Upper lobe of left lung (tissue), 6 donors: ENCODE measurements at regions not wholly inside any gene's neighbourhood (a gene's known extent, or its start where the extent isn't known, plus 50 kb on each side); places are given as distances from the start of the nearest gene placed in this dataset.

Source experiments
- ATAC-seq, 2 donors: fragments of 200-7000 bp; cut with Tn5 transposase; one replicate each; pipeline ENCODE4 v1.9.1; 2022; ENCODE audit warnings: mild to moderate bottlenecking in 2 of 2, moderate library complexity in 2 of 2; ENCODE audit not compliant: low FRiP score in 2 of 2
- DNase-seq, 2 donors: peaks; one replicate each; pipeline ENCODE4 v3.0.0-alpha.2; 2019 to 2020
- H3K27ac ChIP-seq, 4 donors: fragments of 200-600 bp; sonication (generic); one replicate each; pipeline ENCODE4 v1.5.1; 2016 to 2019
- H3K27me3 ChIP-seq, 4 donors: fragments of 200-600 bp; sonication (generic); one replicate each; pipeline ENCODE4 v1.5.1; 2017 to 2019
- H3K36me3 ChIP-seq, 4 donors: fragments of 200-600 bp; sonication (generic); one replicate each; pipeline ENCODE4 v1.5.1; 2016 to 2019
- H3K4me1 ChIP-seq, 4 donors: fragments of 200-600 bp; sonication (generic); one replicate each; pipeline ENCODE4 v1.5.1; 2018 to 2019
- H3K4me3 ChIP-seq, 4 donors: fragments of 200-600 bp; sonication (generic); one replicate each; pipeline ENCODE4 v1.5.1; 2017 to 2019; ENCODE audit warnings: mild to moderate bottlenecking in 2 of 4, moderate library complexity in 1 of 4
- H3K9me3 ChIP-seq, 4 donors: fragments of 200-600 bp; sonication (generic); one replicate each; pipeline ENCODE4 v1.5.1; 2018 to 2019
- CTCF ChIP-seq, 6 experiments: fragments of 450-650 bp in 4 of 6; fragments of 200-600 bp in 2 of 6; sonication (generic) in 2 of 6; IDR thresholded peaks; one replicate each; pipeline ENCODE4 v1.5.1; 2016 to 2019; ENCODE audit warnings: antibody characterized with exemption in 6 of 6
- EP300 ChIP-seq, 4 donors: sonication (generic); formaldehyde crosslinking; IDR thresholded peaks; one replicate each; pipeline ENCODE4 v1.5.1; 2017; ENCODE audit warnings: antibody characterized with exemption in 4 of 4, control low read depth in 2 of 4
- POLR2A ChIP-seq, 4 donors: fragments of 450-650 bp; IDR thresholded peaks; one replicate each; pipeline ENCODE4 v1.5.1; 2016 to 2017; ENCODE audit warnings: antibody characterized with exemption in 4 of 4, mild to moderate bottlenecking in 2 of 4
- POLR2AphosphoS5 ChIP-seq, 2 donors: sonication (generic); formaldehyde crosslinking; IDR thresholded peaks; one replicate each; pipeline ENCODE4 v1.5.1; 2017; ENCODE audit warnings: antibody characterized with exemption in 2 of 2
- WGBS, 2 donors: methylation state at CpG; one replicate each; pipeline ENCODE4 v1.1.5; 2017 to 2018; 5-methylcytosine and 5-hydroxymethylcytosine counted together
- donor health status: DM: no; HTN: no; CAD: no; lungs with moderate emphysema.
- donor health status: DM: no; HTN: yes; CAD: no; lungs with severe emphysema.

GRCh38 chr10:128940081-128940480 is 527.0 kb upstream of the MGMT start:
- no peaks in the 10 kb centered on the region for H3K4me1 ChIP-seq
- H3K4me3 ChIP-seq: no peak overlapping the region
- no peak overlapping the region for H3K27ac ChIP-seq
- TF ChIP-seq EP300 (IDR thresholded peaks at IDR 0.05) (no peak), POLR2AphosphoS5 (IDR thresholded peaks at IDR 0.05) (no peak), POLR2A (IDR thresholded peaks at IDR 0.05) (no peak), CTCF (IDR thresholded peaks at IDR 0.05) (no peak)
- no peak for DNase-seq
- H3K27me3 ChIP-seq: no peaks in the 10 kb centered on the region
- ATAC-seq: no peak
- 82 to 86% methylated on average over 5 of the region's 5 CpGs for whole genome bisulfite sequencing, 2 donors
- no peaks in the 10 kb centered on the region for H3K36me3 ChIP-seq
- no peaks in the 10 kb centered on the region for H3K9me3 ChIP-seq

DNA sequence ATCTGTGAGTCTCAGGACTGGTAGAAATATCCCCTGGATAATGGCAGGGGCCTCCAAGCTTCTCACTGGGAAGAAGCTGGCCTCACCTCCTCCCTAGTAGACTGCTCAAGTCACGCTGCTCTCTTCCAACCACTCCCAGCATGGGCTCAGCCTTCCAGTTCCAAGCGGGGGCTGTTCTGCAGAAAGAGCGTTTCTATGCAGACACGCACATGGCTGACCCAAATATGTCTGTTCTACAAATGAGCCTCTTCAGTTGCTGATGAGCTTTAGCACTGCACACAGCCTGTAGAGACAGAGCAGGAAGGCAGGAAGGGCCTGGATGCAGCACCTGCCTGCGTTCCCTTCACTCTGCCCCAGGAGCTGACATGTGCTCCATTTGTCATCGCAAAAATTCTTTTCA is 523.9 kb upstream of the MGMT start:
- DNase-seq: no peak
- 85 to 88% methylated on average over 6 of the region's 6 CpGs for WGBS, 2 donors
- ATAC-seq: no peak

DNA sequence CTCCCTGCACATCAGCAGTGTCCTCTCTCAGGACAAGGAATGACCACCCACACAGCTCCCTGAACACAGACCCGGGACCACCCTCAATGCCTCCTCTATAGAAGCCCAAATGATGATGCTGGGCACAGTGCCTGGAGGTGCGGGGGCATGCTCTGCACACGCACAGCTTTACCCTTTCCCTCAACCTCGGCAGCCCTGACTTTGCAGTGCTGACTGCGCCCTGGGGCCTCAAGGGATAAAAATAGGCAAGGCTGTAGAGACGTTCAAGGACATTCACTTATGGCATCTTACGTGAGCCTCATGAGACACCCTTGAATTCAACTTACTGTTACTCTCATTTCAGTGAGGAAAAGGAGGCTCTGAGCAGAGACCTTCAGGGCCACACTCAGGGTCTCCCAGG is 521.6 kb upstream of the MGMT start:
- DNase-seq (no peak), ATAC-seq (no peak)
- Histone ChIP-seq H3K27ac (no peak overlapping the region), H3K9me3 (peaks cover 0 to 4% (median 0%) of the 10 kb centered on the region in 4 donors), H3K27me3 (no peaks in the 10 kb centered on the region), H3K4me3 (no peak overlapping the region), H3K4me1 (no peaks in the 10 kb centered on the region), H3K36me3 (no peaks in the 10 kb centered on the region)
- TF ChIP-seq EP300 (IDR thresholded peaks at IDR 0.05): no peak
- no peak for TF ChIP-seq POLR2A (IDR thresholded peaks at IDR 0.05)
- TF ChIP-seq POLR2AphosphoS5 (IDR thresholded peaks at IDR 0.05): no peak
- no peak for TF ChIP-seq CTCF (IDR thresholded peaks at IDR 0.05)
- WGBS, 2 donors: 81 to 84% methylated on average over 6 to 7 of the region's 7 CpGs

More for the DNA sequence above, 523.9 kb upstream of the MGMT start:
- TF ChIP-seq POLR2A (IDR thresholded peaks at IDR 0.05) (no peak), CTCF (IDR thresholded peaks at IDR 0.05) (no peak), EP300 (IDR thresholded peaks at IDR 0.05) (no peak), POLR2AphosphoS5 (IDR thresholded peaks at IDR 0.05) (no peak)
- H3K27ac ChIP-seq: no peak overlapping the region
- no peaks in the 10 kb centered on the region for H3K4me1 ChIP-seq
- H3K9me3 ChIP-seq: peaks cover 0 to 4% (median 0%) of the 10 kb centered on the region in 4 donors
- no peaks in the 10 kb centered on the region for H3K27me3 ChIP-seq
- no peaks in the 10 kb centered on the region for H3K36me3 ChIP-seq
- no peak overlapping the region for H3K4me3 ChIP-seq

- DNase-seq: no peak
- TF ChIP-seq POLR2AphosphoS5 (IDR thresholded peaks at IDR 0.05): no peak
- no peak for TF ChIP-seq CTCF (IDR thresholded peaks at IDR 0.05)
- no peak for TF ChIP-seq POLR2A (IDR thresholded peaks at IDR 0.05)
- TF ChIP-seq EP300 (IDR thresholded peaks at IDR 0.05): no peak
These were observed 516.7 kb upstream of the MGMT start for GRCh38 chr10:128950159-128950915.

DNA sequence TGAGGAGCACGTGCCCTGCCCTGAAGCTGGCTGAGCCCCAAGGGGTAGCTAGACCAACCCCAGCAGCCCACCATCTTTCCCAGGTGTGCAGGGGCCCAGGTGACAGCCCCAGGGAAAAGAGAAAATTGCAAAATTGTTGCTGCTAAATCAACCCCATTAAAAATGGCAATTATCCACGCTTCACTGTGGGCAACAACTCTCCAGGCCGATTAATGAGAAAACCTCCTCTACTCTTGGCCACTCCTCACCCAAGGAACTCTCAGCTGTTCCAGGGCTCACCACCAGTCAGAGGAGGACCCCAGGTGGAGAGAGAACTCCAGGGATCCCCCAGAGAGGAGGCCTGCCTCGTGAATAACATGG is 516.1 kb upstream of the MGMT start:
- no peak for ATAC-seq
- H3K36me3 ChIP-seq: no peaks in the 10 kb centered on the region

More at GRCh38 chr10:128950159-128950915, 516.7 kb upstream of the MGMT start:
- WGBS, 2 donors: 88 to 91% methylated on average over 12 to 18 of the region's 18 CpGs
- Histone ChIP-seq H3K9me3 (peaks cover 0 to 4% (median 0%) of the 10 kb centered on the region in 4 donors), H3K36me3 (no peaks in the 10 kb centered on the region), H3K4me1 (no peaks in the 10 kb centered on the region), H3K27ac (no peak overlapping the region), H3K4me3 (no peak overlapping the region), H3K27me3 (no peaks in the 10 kb centered on the region)
- no peak for ATAC-seq

More for the DNA sequence above, 516.1 kb upstream of the MGMT start:
- TF ChIP-seq POLR2AphosphoS5 (IDR thresholded peaks at IDR 0.05) (no peak), EP300 (IDR thresholded peaks at IDR 0.05) (no peak), POLR2A (IDR thresholded peaks at IDR 0.05) (no peak), CTCF (IDR thresholded peaks at IDR 0.05) (no peak)
- 73 to 76% methylated on average over 4 of the region's 4 CpGs for WGBS, 2 donors
- Histone ChIP-seq H3K4me1 (no peaks in the 10 kb centered on the region), H3K4me3 (no peak overlapping the region), H3K27ac (no peak overlapping the region), H3K27me3 (no peaks in the 10 kb centered on the region), H3K9me3 (peaks cover 0 to 4% (median 0%) of the 10 kb centered on the region in 4 donors)
- no peak for DNase-seq
